ENCODE measurements at regions not wholly inside any gene's neighbourhood (a gene's known extent, or its start where the extent isn't known, plus 50 kb on each side); places are given as distances from the start of the nearest gene placed in this dataset.

DNA sequence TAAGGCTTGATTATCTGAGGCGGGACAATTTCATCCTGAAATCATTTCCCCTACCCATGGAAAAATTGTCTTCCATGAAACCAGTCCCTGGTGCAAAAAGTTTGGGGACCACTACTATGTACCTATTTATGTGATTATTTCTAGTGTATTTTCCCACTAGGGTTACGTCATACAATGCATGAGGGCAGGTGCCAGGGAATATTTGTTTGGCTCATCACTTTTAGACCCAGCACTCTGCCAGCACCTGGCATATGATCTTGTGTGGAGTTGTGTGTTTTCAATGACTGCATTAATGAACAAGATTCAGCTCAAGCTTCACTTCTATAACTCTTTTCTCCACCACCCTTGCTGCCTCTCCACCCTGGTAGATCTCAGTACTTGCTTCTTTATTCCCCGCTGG is 73.3 kb upstream of the TNKS2 start:
- TF ChIP-seq, protein P1, sequence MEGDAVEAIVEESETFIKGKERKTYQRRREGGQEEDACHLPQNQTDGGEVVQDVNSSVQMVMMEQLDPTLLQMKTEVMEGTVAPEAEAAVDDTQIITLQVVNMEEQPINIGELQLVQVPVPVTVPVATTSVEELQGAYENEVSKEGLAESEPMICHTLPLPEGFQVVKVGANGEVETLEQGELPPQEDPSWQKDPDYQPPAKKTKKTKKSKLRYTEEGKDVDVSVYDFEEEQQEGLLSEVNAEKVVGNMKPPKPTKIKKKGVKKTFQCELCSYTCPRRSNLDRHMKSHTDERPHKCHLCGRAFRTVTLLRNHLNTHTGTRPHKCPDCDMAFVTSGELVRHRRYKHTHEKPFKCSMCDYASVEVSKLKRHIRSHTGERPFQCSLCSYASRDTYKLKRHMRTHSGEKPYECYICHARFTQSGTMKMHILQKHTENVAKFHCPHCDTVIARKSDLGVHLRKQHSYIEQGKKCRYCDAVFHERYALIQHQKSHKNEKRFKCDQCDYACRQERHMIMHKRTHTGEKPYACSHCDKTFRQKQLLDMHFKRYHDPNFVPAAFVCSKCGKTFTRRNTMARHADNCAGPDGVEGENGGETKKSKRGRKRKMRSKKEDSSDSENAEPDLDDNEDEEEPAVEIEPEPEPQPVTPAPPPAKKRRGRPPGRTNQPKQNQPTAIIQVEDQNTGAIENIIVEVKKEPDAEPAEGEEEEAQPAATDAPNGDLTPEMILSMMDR (IDR thresholded peaks at IDR 0.05), result no peak
- TF ChIP-seq, protein P2, sequence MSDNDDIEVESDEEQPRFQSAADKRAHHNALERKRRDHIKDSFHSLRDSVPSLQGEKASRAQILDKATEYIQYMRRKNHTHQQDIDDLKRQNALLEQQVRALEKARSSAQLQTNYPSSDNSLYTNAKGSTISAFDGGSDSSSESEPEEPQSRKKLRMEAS (CRISPR knock-in tag; IDR thresholded peaks at IDR 0.05), result no peak
